IMR-90 (cell line): ENCODE measurements at regions not wholly inside any gene's neighbourhood (a gene's known extent, or its start where the extent isn't known, plus 50 kb on each side); places are given as distances from the start of the nearest gene placed in this dataset.

Experiments
- ATAC-seq: fragments of 200-7000 bp; cut with Tn5 transposase; 2 replicates; pipeline ENCODE4 v1.9.1; 2020; ENCODE audit warnings: low read depth, mild to moderate bottlenecking, moderate library complexity
- BruUV-seq: library from RNA; stranded (reverse); fragments of 400-500 nt; replicated peaks from 2 replicates; lab custom pipeline; 2021; lab: Mats Ljungman, UMichigan
- CTCF ChIA-PET: fragments of 300-600 bp; formaldehyde crosslinking; extraction: SDS; loops from one replicate; lab custom pipeline; 2021; ENCODE audit warnings: antibody characterized with exemption; lab: Yijun Ruan, JAX
- POLR2A ChIA-PET: fragments of 300-600 bp; sonication (Branson Sonifier 250); formaldehyde crosslinking; loops from one replicate; lab custom pipeline; 2022; ENCODE audit warnings: antibody characterized with exemption; ENCODE audit not compliant: unreplicated experiment; lab: Charles Lee
- DNase-seq: peaks from one replicate; pipeline ENCODE4 v3.0.0; 2013
- H2AFZ ChIP-seq: replicated peaks from 2 replicates; pipeline ENCODE3; 2013; ENCODE audit warnings: low read length, mild to moderate bottlenecking; ENCODE audit not compliant: poor library complexity
- H2AK5ac ChIP-seq: 2 replicates; pipeline ENCODE4 v1.6.1; 2013; ENCODE audit warnings: low read depth, low read length, inconsistent platforms
- H2AK9ac ChIP-seq: replicated peaks from 2 replicates; pipeline ENCODE3; 2013; ENCODE audit warnings: mild to moderate bottlenecking, low read depth, low read length, moderate library complexity; ENCODE audit not compliant: poor library complexity
- H2BK120ac ChIP-seq: 2 replicates; pipeline ENCODE4 v1.6.1; 2013; ENCODE audit warnings: low read depth, low read length, inconsistent platforms
- H2BK15ac ChIP-seq: 3 replicates; pipeline ENCODE4 v1.6.1; 2013; ENCODE audit warnings: low read depth, low read length, inconsistent platforms
- H2BK20ac ChIP-seq: 2 replicates; pipeline ENCODE4 v1.6.1; 2013; ENCODE audit warnings: low read depth, mild to moderate bottlenecking, inconsistent platforms, low read length, moderate library complexity
- H2BK5ac ChIP-seq: 2 replicates; pipeline ENCODE4 v1.6.1; 2013; ENCODE audit warnings: mild to moderate bottlenecking, low read depth, low read length, inconsistent platforms; ENCODE audit not compliant: poor library complexity, severe bottlenecking
- H3K14ac ChIP-seq: replicated peaks from 2 replicates; pipeline ENCODE4 v1.6.1; 2013; ENCODE audit warnings: low read depth, low read length, inconsistent platforms
- H3K18ac ChIP-seq: 2 replicates; pipeline ENCODE4 v1.6.1; 2013; ENCODE audit warnings: low read depth, low read length, control low read depth
- H3K23ac ChIP-seq: 2 replicates; pipeline ENCODE4 v1.6.1; 2013; ENCODE audit warnings: low read depth, low read length, inconsistent platforms
- H3K27ac ChIP-seq: 2 replicates; pipeline ENCODE4 v1.5.1; 2013; ENCODE audit warnings: mild to moderate bottlenecking, control low read depth, low read length; ENCODE audit not compliant: insufficient read depth
- H3K27me3 ChIP-seq: 2 replicates; pipeline ENCODE4 v1.6.1; 2013; ENCODE audit warnings: low read length; ENCODE audit not compliant: control insufficient read depth, insufficient read depth
- H3K36me3 ChIP-seq: 2 replicates; pipeline ENCODE4 v1.6.1; 2013; ENCODE audit warnings: low read length, mixed read lengths; ENCODE audit not compliant: control insufficient read depth, insufficient read depth
- H3K4ac ChIP-seq: 2 replicates; pipeline ENCODE4 v1.6.1; 2013; ENCODE audit warnings: low read depth, low read length, inconsistent platforms
- H3K4me1 ChIP-seq: 2 replicates; pipeline ENCODE4 v1.6.1; 2013; ENCODE audit warnings: low read length, mixed read lengths; ENCODE audit not compliant: control insufficient read depth, insufficient read depth
- H3K4me2 ChIP-seq: 2 replicates; pipeline ENCODE4 v1.6.1; 2013; ENCODE audit warnings: low read depth, mild to moderate bottlenecking, control low read depth, low read length, moderate library complexity
- H3K4me3 ChIP-seq: 2 replicates; pipeline ENCODE4 v1.5.1; 2013; ENCODE audit warnings: low read depth, mild to moderate bottlenecking, control low read depth, low read length, moderate library complexity; ENCODE audit not compliant: insufficient read depth
- H3K56ac ChIP-seq: 2 replicates; pipeline ENCODE4 v1.6.1; 2013; ENCODE audit warnings: low read length, inconsistent platforms; ENCODE audit not compliant: insufficient read depth; ENCODE audit errors: extremely low read depth
- H3K79me1 ChIP-seq, 2 experiments: 2 replicates each; pipeline ENCODE4 v1.6.1; 2013; ENCODE audit warnings: low read length in 2 of 2, inconsistent platforms in 1 of 2, low read depth in 1 of 2
- H3K9ac ChIP-seq: 2 replicates; pipeline ENCODE4 v1.6.1; 2013; ENCODE audit warnings: low read depth, low read length, control low read depth
- H3K9me1 ChIP-seq: 2 replicates; pipeline ENCODE4 v1.6.1; 2013; ENCODE audit warnings: low read length, inconsistent platforms; ENCODE audit not compliant: insufficient read depth
- H3K9me3 ChIP-seq: 2 replicates; pipeline ENCODE4 v1.6.1; 2013; ENCODE audit warnings: low read length; ENCODE audit not compliant: control insufficient read depth, insufficient read depth
- H4K20me1 ChIP-seq: 2 replicates; pipeline ENCODE4 v1.6.1; 2013; ENCODE audit warnings: low read length, inconsistent platforms; ENCODE audit not compliant: insufficient read depth
- H4K5ac ChIP-seq: 2 replicates; pipeline ENCODE4 v1.6.1; 2013; ENCODE audit warnings: mild to moderate bottlenecking, low read depth, low read length, control low read depth
- H4K8ac ChIP-seq, 2 experiments: 2 replicates each; pipeline ENCODE4 v1.6.1; 2013; ENCODE audit warnings: low read depth in 2 of 2, low read length in 2 of 2, control low read depth in 1 of 2, inconsistent platforms in 1 of 2
- H4K91ac ChIP-seq: 2 replicates; pipeline ENCODE4 v1.6.1; 2013; ENCODE audit warnings: low read depth, low read length, inconsistent platforms; ENCODE audit not compliant: insufficient read depth
- BHLHE40 ChIP-seq: fragments of 150-350 bp; IDR thresholded peaks from 2 replicates; pipeline ENCODE4 v1.6.1; 2016; ENCODE audit warnings: mild to moderate bottlenecking, low read depth, low read length
- CEBPB ChIP-seq: IDR thresholded peaks from 2 replicates; pipeline ENCODE4 v1.6.1; 2012; ENCODE audit warnings: low read depth, low read length, improper control_type of control experiment
- CHD1 ChIP-seq: IDR thresholded peaks from 2 replicates; pipeline ENCODE4 v1.6.1; 2012; ENCODE audit warnings: low read depth, low read length, improper control_type of control experiment
- CTCF ChIP-seq: conservative IDR thresholded peaks from 2 replicates; pipeline ENCODE4 v1.5.1; 2012; ENCODE audit warnings: mild to moderate bottlenecking, low read depth, low read length, improper control_type of control experiment
- ELK1 ChIP-seq: fragments of 150-350 bp; IDR thresholded peaks from 2 replicates; pipeline ENCODE4 v1.6.1; 2016; ENCODE audit warnings: low read depth, mild to moderate bottlenecking, low read length, moderate library complexity, borderline replicate concordance
- FOS ChIP-seq: fragments of 150-350 bp; IDR thresholded peaks from 2 replicates; pipeline ENCODE4 v1.6.1; 2016; ENCODE audit warnings: low read depth, low read length
- MAFK ChIP-seq: IDR thresholded peaks from 2 replicates; pipeline ENCODE4 v1.6.1; 2012; ENCODE audit warnings: low read depth, low read length, improper control_type of control experiment
- MAZ ChIP-seq: IDR thresholded peaks from 2 replicates; pipeline ENCODE4 v1.6.1; 2012; ENCODE audit warnings: low read depth, mild to moderate bottlenecking, low read length, improper control_type of control experiment, moderate library complexity, borderline replicate concordance
- NFE2L2 ChIP-seq: fragments of 150-350 bp; IDR thresholded peaks from 2 replicates; pipeline ENCODE4 v1.6.1; 2016; ENCODE audit warnings: low read depth, mild to moderate bottlenecking, low read length
- POLR2A ChIP-seq: IDR thresholded peaks from 2 replicates; pipeline ENCODE4 v1.6.1; 2012; ENCODE audit warnings: mild to moderate bottlenecking, low read depth, low read length
- RAD21 ChIP-seq: IDR thresholded peaks from 2 replicates; pipeline ENCODE4 v1.6.1; 2012; ENCODE audit warnings: low read length, improper control_type of control experiment
- RCOR1 ChIP-seq: IDR thresholded peaks from 2 replicates; pipeline ENCODE4 v1.6.1; 2012; ENCODE audit warnings: mild to moderate bottlenecking, low read length, improper control_type of control experiment; ENCODE audit not compliant: insufficient replicate concordance
- RFX5 ChIP-seq: IDR thresholded peaks from 2 replicates; pipeline ENCODE4 v1.8.0; 2012; ENCODE audit warnings: low read depth, mild to moderate bottlenecking, low read length, moderate library complexity
- SMC3 ChIP-seq: fragments of 150-350 bp; IDR thresholded peaks from 2 replicates; pipeline ENCODE4 v1.6.1; 2016; ENCODE audit warnings: low read depth, mild to moderate bottlenecking, antibody characterized with exemption, low read length, moderate library complexity
- USF2 ChIP-seq: fragments of 150-350 bp; IDR thresholded peaks from 2 replicates; pipeline ENCODE4 v1.6.1; 2017; ENCODE audit warnings: mild to moderate bottlenecking, antibody characterized with exemption, low read length, low read depth
- WGBS, 2 experiments: methylation state at CpG; one replicate each; pipeline versions ENCODE4 v1.1.5 to v1.1.7; 2013; ENCODE audit warnings: missing lambda C conversion rate in 2 of 2; ENCODE audit not compliant: insufficient read length in 1 of 2; ENCODE audit errors: extremely low coverage in 2 of 2; 5-methylcytosine and 5-hydroxymethylcytosine counted together
- dilution Hi-C: fragments of 300-500 bp; cut with HindIII; formaldehyde crosslinking; loops from one replicate; pipeline ENCODE4 v1.14.3; 2018; ENCODE audit warnings: low sequenced_read_pairs; ENCODE audit not compliant: unreplicated experiment
- in situ Hi-C: fragments of 300-500 bp; cut with MboI; formaldehyde crosslinking; loops from 3 replicates; pipeline ENCODE4 v1.14.3; 2019; ENCODE audit warnings: low sequenced_read_pairs, inconsistent platforms, mixed read lengths
- intact Hi-C: fragments of 100-400 bp; cut with micrococcal nuclease; formaldehyde crosslinking; loops from 2 replicates; pipeline ENCODE4 v1.10.0; 2022

GRCh38 chr2:238657132-238658053 lies 190.5 kb upstream of the TWIST2 start:
- Histone ChIP-seq H2BK120ac (no peak overlapping the region), H3K4ac (no peak overlapping the region), H4K91ac (no peak overlapping the region), H3K79me1 (no peaks in the 10 kb centered on the region), H3K9me1 (no peaks in the 10 kb centered on the region), H3K4me3 (no peak overlapping the region), H2AFZ (no peak overlapping the region), H4K8ac (no peak overlapping the region), H2AK5ac (no peak overlapping the region), H3K56ac (no peak overlapping the region), H3K18ac (no peak overlapping the region), H4K20me1 (no peaks in the 10 kb centered on the region), H2BK5ac (no peak overlapping the region), H3K23ac (no peak overlapping the region), H3K14ac (no peak overlapping the region), H4K5ac (no peak overlapping the region), H2BK15ac (no peak overlapping the region), H3K4me2 (no peak overlapping the region), H3K36me3 (no peaks in the 10 kb centered on the region), H3K4me1 (no peaks in the 10 kb centered on the region; the same call in 1 of the 2 replicates), H3K9ac (no peak overlapping the region), H2BK20ac (no peak overlapping the region), H3K27ac (no peak overlapping the region), H3K9me3 (no peaks in the 10 kb centered on the region; the same call in 1 of the 2 replicates), H2AK9ac (no peak overlapping the region), H3K27me3 (no peaks in the 10 kb centered on the region; the same call in 1 of the 2 replicates)
- in situ Hi-C loops: no loop called here
- no peak for DNase-seq
- WGBS, 2 experiments: 45% methylated on average over 3 of the region's 12 CpGs; no CpG with 5 or more reads in 1 of the 2 experiments
- ChIA-PET POLR2A (no interaction called here), CTCF (no interaction called here)
- intact Hi-C loops: no loop called here
- BruUV-seq: no TSS peak
- dilution Hi-C loops: no loop called here
- no peak for ATAC-seq
- TF ChIP-seq ELK1: no peak
- no peak for TF ChIP-seq USF2
- no peak for TF ChIP-seq SMC3
- no peak for TF ChIP-seq CEBPB
- TF ChIP-seq CTCF: no peak
- TF ChIP-seq POLR2A: no peak
- TF ChIP-seq RFX5: no peak
- TF ChIP-seq FOS: no peak
- TF ChIP-seq MAZ: no peak
- no peak for TF ChIP-seq RAD21
- TF ChIP-seq RCOR1: no peak
- TF ChIP-seq MAFK: no peak
- no peak for TF ChIP-seq CHD1
- no peak for TF ChIP-seq BHLHE40
- no peak for TF ChIP-seq NFE2L2
